MM.1S (cell line): ENCODE measurements at regions not wholly inside any gene's neighbourhood (a gene's known extent, or its start where the extent isn't known, plus 50 kb on each side); places are given as distances from the start of the nearest gene placed in this dataset.

Experiments used
- DNase-seq: peaks from one replicate; pipeline ENCODE4 v3.0.0-alpha.2; 2015
- H2AFZ ChIP-seq: fragments of 300-600 bp; sonication (generic); 2 replicates; pipeline ENCODE4 v1.6.0; 2016; ENCODE audit warnings: antibody characterized with exemption, low read length
- H3F3A ChIP-seq: fragments of 300-600 bp; sonication (generic); 2 replicates; pipeline ENCODE4 v1.6.1; 2016; ENCODE audit warnings: mild to moderate bottlenecking, antibody characterized with exemption, low read length, moderate library complexity, mixed read lengths; ENCODE audit not compliant: insufficient read depth
- H3K27ac ChIP-seq: fragments of 300-600 bp; sonication (generic); 2 replicates; pipeline ENCODE4 v1.5.1; 2016; ENCODE audit warnings: mild to moderate bottlenecking, low read length
- H3K27me3 ChIP-seq: fragments of 300-600 bp; sonication (generic); replicated peaks from 2 replicates; pipeline ENCODE4 v1.6.0; 2016; ENCODE audit warnings: low read length; ENCODE audit not compliant: insufficient read depth
- H3K36me3 ChIP-seq: fragments of 300-600 bp; sonication (generic); replicated peaks from 2 replicates; pipeline ENCODE4 v1.6.1; 2016; ENCODE audit warnings: mild to moderate bottlenecking, low read length, mixed read lengths; ENCODE audit not compliant: insufficient read depth
- H3K4me1 ChIP-seq: fragments of 300-600 bp; sonication (generic); 2 replicates; pipeline ENCODE4 v1.6.1; 2016; ENCODE audit warnings: low read length, mixed read lengths
- H3K4me2 ChIP-seq: fragments of 300-600 bp; sonication (generic); 2 replicates; pipeline ENCODE4 v1.6.0; 2016; ENCODE audit warnings: low read depth, low read length
- H3K4me3 ChIP-seq: fragments of 300-600 bp; sonication (generic); 2 replicates; pipeline ENCODE4 v1.5.1; 2016; ENCODE audit warnings: low read length, mixed read lengths
- H3K79me2 ChIP-seq: fragments of 300-600 bp; sonication (generic); 2 replicates; pipeline ENCODE4 v1.6.1; 2016; ENCODE audit warnings: mixed run types, low read length, mixed read lengths
- H3K9ac ChIP-seq: fragments of 300-600 bp; sonication (generic); 2 replicates; pipeline ENCODE4 v1.6.1; 2016; ENCODE audit warnings: low read length, mixed read lengths
- H3K9me2 ChIP-seq: fragments of 300-600 bp; sonication (generic); replicated peaks from 2 replicates; pipeline ENCODE4 v1.6.1; 2016; ENCODE audit warnings: mild to moderate bottlenecking, low read length, mixed read lengths; ENCODE audit not compliant: insufficient read depth
- H3K9me3 ChIP-seq: fragments of 300-600 bp; sonication (generic); replicated peaks from 2 replicates; pipeline ENCODE4 v1.6.1; 2016; ENCODE audit warnings: mild to moderate bottlenecking, low read length, mixed read lengths; ENCODE audit not compliant: insufficient read depth
- H4K20me1 ChIP-seq: fragments of 300-600 bp; sonication (generic); 2 replicates; pipeline ENCODE4 v1.6.1; 2016; ENCODE audit warnings: mild to moderate bottlenecking, low read length, moderate library complexity, mixed read lengths; ENCODE audit not compliant: insufficient read depth
- CTCF ChIP-seq: fragments of 300-600 bp; sonication (generic); IDR thresholded peaks from 2 replicates; pipeline ENCODE4 v1.5.1; 2016; ENCODE audit warnings: antibody characterized with exemption, low read length, mixed read lengths
- EZH2 ChIP-seq: fragments of 300-600 bp; sonication (generic); optimal IDR thresholded peaks from 2 replicates; pipeline ENCODE3; 2017; ENCODE audit warnings: low read depth, mild to moderate bottlenecking, antibody characterized with exemption, low read length, mixed read lengths
- EZH2phosphoT487 ChIP-seq: fragments of 300-600 bp; sonication (generic); IDR thresholded peaks from 2 replicates; pipeline ENCODE4 v1.6.1; 2018; ENCODE audit warnings: antibody characterized with exemption, low read length

GRCh38 chr9:86488345-86488744, 134.1 kb upstream of the TUT7 start:
- DNase-seq, result no peak
- no peak overlapping the region for H3K4me3 ChIP-seq
- H3K9ac ChIP-seq, result no peak overlapping the region
- H3F3A ChIP-seq, result no peaks in the 10 kb centered on the region
- no peaks in the 10 kb centered on the region for H3K27me3 ChIP-seq
- no peaks in the 10 kb centered on the region for H4K20me1 ChIP-seq
- no peak overlapping the region for H2AFZ ChIP-seq
- no peaks in the 10 kb centered on the region for H3K4me1 ChIP-seq
- H3K9me3 ChIP-seq, result no peaks in the 10 kb centered on the region
- H3K79me2 ChIP-seq, result no peaks in the 10 kb centered on the region
- H3K27ac ChIP-seq, result no peak overlapping the region
- TF ChIP-seq EZH2 (no peak), EZH2phosphoT487 (no peak), CTCF (no peak)
- H3K9me2 ChIP-seq, result no peaks in the 10 kb centered on the region
- H3K36me3 ChIP-seq, result no peaks in the 10 kb centered on the region
- no peak overlapping the region for H3K4me2 ChIP-seq

DNA sequence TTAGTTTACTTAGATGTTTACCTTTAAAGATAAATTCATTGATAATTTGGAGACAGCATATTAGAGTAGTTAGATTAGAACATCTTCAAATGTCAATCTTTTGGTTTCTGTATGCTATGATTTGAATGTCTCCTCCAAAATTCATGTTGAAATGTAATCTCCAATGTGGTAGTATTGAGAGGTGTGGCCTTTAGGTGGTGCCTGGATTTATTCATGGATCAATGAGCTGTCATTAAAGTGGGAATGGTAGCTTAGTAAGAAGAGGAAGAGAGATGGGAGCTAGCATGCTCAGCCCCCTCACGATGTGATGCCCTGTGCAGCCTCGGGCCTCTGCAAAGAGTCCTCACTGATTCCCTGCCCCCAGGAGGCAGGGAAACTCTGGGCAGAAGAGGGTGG, 133.6 kb upstream of the TUT7 start:
- H3K4me1 ChIP-seq, result no peaks in the 10 kb centered on the region
- H3K79me2 ChIP-seq, result no peaks in the 10 kb centered on the region
- H3K27me3 ChIP-seq, result no peaks in the 10 kb centered on the region
- no peak for DNase-seq
- no peaks in the 10 kb centered on the region for H3F3A ChIP-seq
- no peak overlapping the region for H2AFZ ChIP-seq
- H3K4me3 ChIP-seq, result no peak overlapping the region
- no peak overlapping the region for H3K4me2 ChIP-seq
- no peaks in the 10 kb centered on the region for H3K9me3 ChIP-seq
- no peaks in the 10 kb centered on the region for H3K36me3 ChIP-seq
- TF ChIP-seq CTCF, result no peak
- TF ChIP-seq EZH2, result no peak
- no peak for TF ChIP-seq EZH2phosphoT487
- H4K20me1 ChIP-seq, result no peaks in the 10 kb centered on the region
- no peak overlapping the region for H3K9ac ChIP-seq
- no peak overlapping the region for H3K27ac ChIP-seq
- H3K9me2 ChIP-seq, result no peaks in the 10 kb centered on the region

GRCh38 chr9:86486891-86487837, 133.0 kb upstream of the TUT7 start:
- Histone ChIP-seq H3K27ac (no peak overlapping the region), H3K4me2 (no peak overlapping the region), H3K79me2 (no peaks in the 10 kb centered on the region), H2AFZ (no peak overlapping the region), H4K20me1 (no peaks in the 10 kb centered on the region), H3F3A (no peaks in the 10 kb centered on the region), H3K4me3 (no peak overlapping the region), H3K27me3 (no peaks in the 10 kb centered on the region), H3K9me2 (no peaks in the 10 kb centered on the region), H3K4me1 (no peaks in the 10 kb centered on the region), H3K9ac (no peak overlapping the region), H3K9me3 (no peaks in the 10 kb centered on the region), H3K36me3 (no peaks in the 10 kb centered on the region)
- DNase-seq, result peak; percentile 53
- peak; percentile 59 for TF ChIP-seq CTCF
- no peak for TF ChIP-seq EZH2
